HUES6 (cell line): ENCODE measurements at regions not wholly inside any gene's neighbourhood (a gene's known extent, or its start where the extent isn't known, plus 50 kb on each side); places are given as distances from the start of the nearest gene placed in this dataset.

Source experiments
- H3K27ac ChIP-seq: 2 replicates; pipeline ENCODE4 v1.7.0; 2013; ENCODE audit warnings: low read depth, mild to moderate bottlenecking, low read length, inconsistent platforms
- H3K27me3 ChIP-seq: 2 replicates; pipeline ENCODE4 v1.6.1; 2013; ENCODE audit warnings: low read length; ENCODE audit not compliant: control insufficient read depth, insufficient read depth
- H3K36me3 ChIP-seq: 2 replicates; pipeline ENCODE4 v1.6.1; 2013; ENCODE audit warnings: low read length; ENCODE audit not compliant: control insufficient read depth, insufficient read depth
- H3K4me1 ChIP-seq: 2 replicates; pipeline ENCODE4 v1.6.1; 2013; ENCODE audit warnings: low read length; ENCODE audit not compliant: control insufficient read depth, insufficient read depth
- H3K4me3 ChIP-seq: 2 replicates; pipeline ENCODE4 v1.5.1; 2013; ENCODE audit warnings: low read depth, low read length
- H3K9ac ChIP-seq: one replicate; pipeline ENCODE4 v1.6.1; 2013; ENCODE audit warnings: mild to moderate bottlenecking, low read length
- H3K9me3 ChIP-seq: 2 replicates; pipeline ENCODE4 v1.6.1; 2013; ENCODE audit warnings: low read depth, low read length; ENCODE audit not compliant: control insufficient read depth, insufficient read depth

DNA sequence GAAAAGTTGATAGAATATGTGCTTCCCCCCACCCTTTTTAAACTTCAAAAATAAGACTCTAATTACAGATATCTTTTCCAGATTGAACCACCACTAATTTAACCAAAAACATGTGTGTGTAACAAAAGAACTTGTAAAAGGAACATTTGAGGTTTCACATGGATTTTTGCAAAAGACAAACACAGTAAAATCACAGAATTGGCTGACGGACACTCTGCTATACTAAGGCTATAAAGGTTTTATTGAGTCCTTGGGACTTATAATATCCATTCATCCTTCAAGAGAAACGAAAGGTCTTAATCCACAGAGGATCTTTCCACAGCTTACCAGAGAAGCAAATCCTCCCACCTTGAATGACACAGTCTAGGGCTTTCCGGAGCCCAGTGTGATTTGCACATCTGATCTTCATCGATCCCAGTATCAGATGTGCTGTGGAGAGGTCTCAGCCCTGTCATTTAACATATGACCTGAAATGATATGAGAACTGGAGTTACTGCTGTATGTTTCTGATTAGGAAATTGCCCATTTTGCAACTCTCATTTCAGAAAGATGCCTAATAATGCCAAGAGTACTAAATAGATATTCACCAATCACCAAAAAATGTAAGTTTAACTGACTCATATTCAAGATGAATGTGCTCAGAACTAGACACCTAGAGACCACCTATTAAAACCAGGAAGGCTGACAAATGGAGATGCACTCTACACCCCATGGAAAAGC is 256.5 kb upstream of the FBXL7 start:
- H3K9ac ChIP-seq = no peak overlapping the region
- H3K36me3 ChIP-seq = no peaks in the 10 kb centered on the region
- H3K4me1 ChIP-seq = no peaks in the 10 kb centered on the region
- H3K4me3 ChIP-seq = no peak overlapping the region
- H3K27ac ChIP-seq = no peak overlapping the region
- peaks cover 39% of the 10 kb centered on the region for H3K9me3 ChIP-seq
- no peaks in the 10 kb centered on the region for H3K27me3 ChIP-seq

DNA sequence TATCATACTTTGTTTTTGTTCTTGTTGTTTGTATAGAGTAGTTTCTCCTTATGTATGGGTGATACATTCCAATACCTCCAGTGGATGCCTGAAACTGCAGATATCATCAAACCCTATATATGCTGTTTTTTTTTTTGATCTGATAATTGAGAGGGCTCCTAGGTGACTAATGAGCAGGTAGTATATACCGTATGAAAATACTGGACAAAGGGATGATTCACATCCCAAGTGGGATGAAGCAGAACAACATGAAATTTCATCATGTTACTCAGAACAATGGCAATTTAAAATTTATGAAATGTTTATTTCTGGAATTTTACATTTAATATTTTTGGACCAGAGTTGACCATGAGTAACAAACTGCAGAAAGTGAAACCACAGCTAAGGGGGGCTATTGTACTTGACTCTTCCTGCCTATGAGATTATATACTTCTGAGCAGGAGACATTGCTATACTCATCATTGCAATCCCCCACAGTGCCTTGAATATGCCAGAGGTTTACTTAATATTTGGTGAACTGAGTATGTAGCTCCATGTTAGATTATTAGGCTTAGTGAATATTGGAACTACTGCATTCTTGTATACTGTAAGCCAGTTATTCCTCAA is 258.7 kb upstream of the FBXL7 start:
- Histone ChIP-seq H3K4me3 (no peak overlapping the region), H3K27me3 (no peaks in the 10 kb centered on the region), H3K4me1 (no peaks in the 10 kb centered on the region), H3K9me3 (peaks cover 35% of the 10 kb centered on the region), H3K27ac (no peak overlapping the region), H3K9ac (no peak overlapping the region), H3K36me3 (no peaks in the 10 kb centered on the region)

DNA sequence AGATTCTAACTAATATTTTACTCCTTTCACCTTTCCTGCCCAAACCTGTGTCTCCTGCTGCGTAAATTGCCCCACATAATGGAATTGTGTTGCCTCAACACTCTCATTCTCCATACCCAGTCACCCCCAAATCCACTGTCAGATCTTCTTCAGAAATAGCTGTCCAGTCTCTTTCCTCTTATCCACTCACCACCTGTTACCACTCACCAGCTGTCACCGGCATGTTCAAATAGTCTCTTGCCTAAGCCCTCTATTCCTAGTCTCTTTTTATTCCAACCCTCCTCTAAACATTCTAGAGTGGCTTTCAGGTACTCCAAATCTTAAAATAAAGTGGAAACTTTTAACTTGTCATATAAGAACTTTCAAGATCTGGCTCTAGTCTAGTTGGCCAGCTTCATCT is 262.0 kb upstream of the FBXL7 start:
- no peaks in the 10 kb centered on the region for H3K36me3 ChIP-seq
- H3K4me1 ChIP-seq = peaks cover 4% of the 10 kb centered on the region
- H3K9me3 ChIP-seq = peaks cover 26% of the 10 kb centered on the region

DNA sequence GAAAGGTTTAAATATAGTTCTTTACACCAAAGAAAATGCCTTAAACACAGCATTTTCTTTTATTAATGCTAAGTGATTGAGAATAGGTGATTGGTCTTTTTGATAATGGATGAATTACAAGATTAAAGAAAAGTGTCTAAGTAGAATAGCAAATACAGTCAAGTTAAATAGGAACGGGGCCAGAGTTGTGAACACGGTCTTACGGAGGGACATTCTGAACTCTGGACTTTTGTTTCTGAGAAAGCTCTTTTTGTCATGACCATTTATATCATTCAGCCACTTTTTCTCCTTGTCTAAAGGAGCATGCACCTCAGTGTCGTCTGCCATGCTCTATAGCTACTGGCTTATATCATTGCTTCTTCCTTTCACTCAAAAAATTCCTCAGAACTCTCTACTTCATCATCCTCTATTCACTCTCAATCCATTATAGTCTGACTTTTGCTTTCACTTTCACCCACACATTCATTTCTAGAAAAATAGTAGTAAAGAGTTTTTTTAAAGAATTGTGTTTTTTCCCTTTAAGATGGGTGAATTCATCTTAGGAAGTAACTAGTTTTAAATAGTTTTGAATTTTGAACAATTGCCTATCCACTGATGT is 263.0 kb upstream of the FBXL7 start:
- Histone ChIP-seq H3K27me3 (no peaks in the 10 kb centered on the region), H3K36me3 (no peaks in the 10 kb centered on the region), H3K4me1 (peaks cover 4% of the 10 kb centered on the region), H3K9me3 (peaks cover 26% of the 10 kb centered on the region), H3K4me3 (no peak overlapping the region), H3K9ac (no peak overlapping the region), H3K27ac (no peak overlapping the region)

More for the DNA sequence above, 262.0 kb upstream of the FBXL7 start:
- no peak overlapping the region for H3K27ac ChIP-seq
- H3K27me3 ChIP-seq = no peaks in the 10 kb centered on the region
- no peak overlapping the region for H3K9ac ChIP-seq
- H3K4me3 ChIP-seq = no peak overlapping the region

DNA sequence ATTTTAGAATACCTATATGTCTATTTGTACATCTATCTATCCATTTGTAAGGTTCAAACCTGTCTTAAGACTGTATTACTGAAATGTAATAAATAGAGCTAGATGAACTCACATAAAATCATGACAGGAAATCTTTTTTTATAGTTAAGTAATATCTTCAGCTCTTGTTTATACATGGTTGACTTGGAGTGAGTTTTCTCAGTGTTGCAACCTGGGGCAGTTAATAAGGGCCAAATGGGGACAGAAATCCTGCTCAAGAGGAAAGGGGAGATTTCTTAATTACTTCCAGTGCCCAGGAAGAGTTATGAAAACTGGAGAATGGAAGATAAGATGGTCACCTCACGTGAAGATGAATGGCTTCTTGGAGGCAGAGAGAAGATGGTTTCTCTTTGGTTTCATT is 265.1 kb upstream of the FBXL7 start:
- Histone ChIP-seq H3K9ac (no peak overlapping the region), H3K4me3 (no peak overlapping the region), H3K27me3 (no peaks in the 10 kb centered on the region), H3K36me3 (no peaks in the 10 kb centered on the region), H3K9me3 (peaks cover 9% of the 10 kb centered on the region), H3K27ac (no peak overlapping the region), H3K4me1 (peaks cover 4% of the 10 kb centered on the region)

DNA sequence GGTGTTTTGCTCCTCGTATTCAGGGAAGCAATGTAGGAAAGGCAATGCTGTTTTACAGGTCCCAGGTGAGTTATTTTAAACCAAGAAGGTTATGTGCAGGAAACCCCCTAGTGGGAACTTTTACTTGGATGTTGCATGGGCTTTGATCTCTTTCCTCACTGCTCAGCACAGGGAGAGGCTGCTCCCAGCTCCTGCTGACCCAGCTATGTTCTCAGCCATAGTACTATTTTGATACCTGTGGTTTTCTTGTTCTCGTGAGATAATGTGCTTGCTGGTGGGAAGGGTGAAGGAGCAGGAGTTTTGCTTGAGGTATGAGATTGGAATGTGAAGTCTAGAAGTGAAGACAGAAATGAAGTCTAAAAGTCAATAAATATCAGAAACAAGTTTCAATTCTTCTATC is 265.6 kb upstream of the FBXL7 start:
- Histone ChIP-seq H3K36me3 (no peaks in the 10 kb centered on the region), H3K9me3 (peaks cover 5% of the 10 kb centered on the region), H3K27ac (no peak overlapping the region), H3K4me3 (no peak overlapping the region), H3K9ac (no peak overlapping the region), H3K27me3 (no peaks in the 10 kb centered on the region), H3K4me1 (peaks cover 4% of the 10 kb centered on the region)

DNA sequence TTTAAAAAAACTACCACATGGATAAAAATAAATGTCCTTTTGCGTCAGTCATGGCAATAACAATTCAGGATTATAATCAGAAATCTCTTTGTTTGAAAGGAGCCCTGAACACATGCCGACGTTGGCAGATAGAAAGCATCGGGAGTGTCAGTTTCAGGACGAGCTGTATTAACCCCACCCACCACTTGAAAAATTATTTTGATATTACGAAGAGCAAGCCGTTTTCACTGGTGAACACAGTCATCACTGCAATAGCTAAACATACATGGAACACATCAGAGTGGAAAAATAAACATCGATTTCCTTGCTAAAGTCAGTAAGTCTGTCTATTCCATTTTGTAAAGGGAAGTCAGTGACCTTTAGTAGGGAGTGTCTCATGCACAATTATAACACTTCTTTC is 266.4 kb upstream of the FBXL7 start:
- H3K9ac ChIP-seq = no peak overlapping the region
- H3K27ac ChIP-seq = no peak overlapping the region
- H3K36me3 ChIP-seq = no peaks in the 10 kb centered on the region
- H3K4me1 ChIP-seq = peaks cover 4% of the 10 kb centered on the region
- no peaks in the 10 kb centered on the region for H3K27me3 ChIP-seq
- no peak overlapping the region for H3K4me3 ChIP-seq
- H3K9me3 ChIP-seq = no peaks in the 10 kb centered on the region

DNA sequence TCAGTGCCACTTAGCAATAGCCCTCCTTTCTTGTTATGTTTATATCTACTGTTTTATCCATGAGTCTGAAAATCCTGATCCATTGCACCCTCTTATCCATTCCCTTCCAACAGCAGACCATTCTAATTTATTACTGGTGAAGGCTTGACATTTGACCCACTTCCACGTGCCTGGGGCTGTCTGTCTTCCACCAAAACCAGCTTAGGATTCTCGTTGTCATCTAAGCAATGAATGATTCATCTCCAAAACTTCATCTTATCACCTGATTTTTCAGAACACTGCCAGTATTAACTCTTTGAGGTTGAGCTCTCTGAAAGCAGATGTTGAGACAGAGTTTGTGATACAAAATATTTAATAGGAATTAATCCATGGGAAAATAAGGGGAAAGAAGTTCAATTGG is 277.8 kb upstream of the FBXL7 start:
- Histone ChIP-seq H3K9me3 (no peaks in the 10 kb centered on the region), H3K27ac (no peak overlapping the region), H3K9ac (no peak overlapping the region), H3K27me3 (no peaks in the 10 kb centered on the region), H3K4me3 (no peak overlapping the region), H3K4me1 (no peaks in the 10 kb centered on the region), H3K36me3 (no peaks in the 10 kb centered on the region)

DNA sequence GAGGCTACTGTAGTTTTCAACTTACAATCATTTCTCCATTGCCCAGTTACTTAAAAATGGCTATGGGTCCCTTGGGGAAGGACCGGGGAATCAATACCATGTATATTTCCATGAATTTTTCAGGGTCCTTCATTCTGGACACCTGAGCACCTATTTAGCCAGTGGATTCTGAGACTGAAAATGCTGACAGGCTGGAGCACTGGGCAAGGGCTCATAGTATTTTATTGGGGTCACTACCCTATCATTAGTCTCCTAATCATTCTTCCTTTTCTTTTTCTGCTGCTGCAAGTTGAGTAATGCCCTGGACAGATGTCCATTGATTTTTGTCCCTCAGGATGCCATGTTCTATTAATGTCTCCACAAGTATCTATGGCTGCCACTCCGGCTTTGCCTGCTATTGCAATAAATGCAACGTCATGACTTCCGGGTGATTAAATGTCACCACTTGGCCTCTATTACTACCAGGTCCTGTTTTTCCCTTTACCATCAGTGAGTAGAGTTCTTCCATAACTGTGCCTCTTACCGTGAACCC is 279.3 kb upstream of the FBXL7 start:
- Histone ChIP-seq H3K27ac (no peak overlapping the region), H3K9ac (no peak overlapping the region), H3K36me3 (no peaks in the 10 kb centered on the region), H3K4me1 (no peaks in the 10 kb centered on the region), H3K4me3 (no peak overlapping the region), H3K27me3 (no peaks in the 10 kb centered on the region), H3K9me3 (no peaks in the 10 kb centered on the region)

DNA sequence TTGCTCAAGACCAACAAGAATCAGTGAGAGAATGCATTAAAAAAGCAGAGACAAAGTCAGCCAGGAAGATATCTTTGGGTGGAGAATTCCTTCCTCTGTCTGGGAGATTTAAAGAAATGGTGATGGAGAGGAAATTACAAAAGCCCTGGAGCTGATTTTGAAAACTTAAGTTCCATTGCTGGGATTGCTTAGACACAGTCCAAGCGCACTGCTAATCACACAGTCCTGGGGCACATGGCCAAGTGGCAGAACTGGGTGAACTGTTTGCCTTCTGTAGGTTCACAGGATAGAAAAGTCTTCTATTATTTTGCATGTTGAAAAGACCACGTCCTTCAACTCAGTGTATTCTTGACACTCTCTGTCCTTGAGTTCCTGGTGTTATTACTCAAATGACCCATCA is 284.9 kb upstream of the FBXL7 start:
- Histone ChIP-seq H3K4me3 (no peak overlapping the region), H3K27me3 (no peaks in the 10 kb centered on the region), H3K4me1 (no peaks in the 10 kb centered on the region), H3K27ac (no peak overlapping the region), H3K9ac (no peak overlapping the region), H3K36me3 (no peaks in the 10 kb centered on the region), H3K9me3 (no peaks in the 10 kb centered on the region; the same call in 1 of the 2 replicates)

DNA sequence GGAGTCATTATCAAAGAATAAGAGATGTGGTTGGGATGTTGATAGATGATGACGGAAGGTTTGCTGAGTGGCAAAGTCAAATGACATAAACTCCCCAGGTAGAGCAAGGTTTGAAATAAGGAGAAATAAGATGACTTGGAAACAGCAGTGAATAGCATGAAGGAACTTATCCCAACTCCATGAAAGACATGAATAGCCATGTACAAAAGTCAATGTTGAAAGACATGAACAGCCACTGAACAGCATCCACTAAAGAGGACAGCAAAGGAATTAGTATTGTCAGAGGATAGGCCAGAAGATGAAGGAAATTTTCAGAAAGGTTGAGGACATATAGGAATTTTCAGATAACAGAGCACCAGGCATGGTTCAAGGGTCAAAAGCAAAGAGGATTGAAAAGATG is 286.0 kb upstream of the FBXL7 start:
- H3K27me3 ChIP-seq = no peaks in the 10 kb centered on the region
- no peaks in the 10 kb centered on the region for H3K36me3 ChIP-seq
- no peak overlapping the region for H3K27ac ChIP-seq
- no peaks in the 10 kb centered on the region for H3K4me1 ChIP-seq
- H3K9ac ChIP-seq = no peak overlapping the region
- H3K4me3 ChIP-seq = no peak overlapping the region
- no peaks in the 10 kb centered on the region; the same call in 1 of the 2 replicates for H3K9me3 ChIP-seq
